CD4-positive, alpha-beta memory T cell (primary cell): ENCODE measurements at regions not wholly inside any gene's neighbourhood (a gene's known extent, or its start where the extent isn't known, plus 50 kb on each side); places are given as distances from the start of the nearest gene placed in this dataset.

Source experiments
- CTCF ChIA-PET: fragments of 350-600 bp; sonication (Branson Sonifier 250); formaldehyde crosslinking; loops from one replicate; lab custom pipeline; 2021; ENCODE audit warnings: inconsistent platforms; ENCODE audit not compliant: partially characterized antibody; lab: Charles Lee
- POLR2A ChIA-PET: fragments of 350-600 bp; sonication (Branson Sonifier 250); formaldehyde crosslinking; loops from one replicate; lab custom pipeline; 2021; ENCODE audit not compliant: partially characterized antibody; lab: Charles Lee
- DNase-seq, 5 donors: peaks; one replicate each; pipeline versions ENCODE4 v3.0.0 to v3.0.0-alpha.2; 2020 to 2022; ENCODE audit warnings: mixed read lengths in 1 of 5
- H3K27ac ChIP-seq: one replicate; pipeline ENCODE4 v1.7.0; 2013; ENCODE audit warnings: low read depth, low read length
- H3K27me3 ChIP-seq: 2 replicates; pipeline ENCODE4 v1.7.0; 2013; ENCODE audit warnings: mild to moderate bottlenecking, low read length, moderate library complexity; ENCODE audit not compliant: insufficient read depth
- H3K36me3 ChIP-seq: 2 replicates; pipeline ENCODE4 v1.7.0; 2013; ENCODE audit warnings: mild to moderate bottlenecking, low read length, moderate library complexity; ENCODE audit not compliant: insufficient read depth
- H3K4me1 ChIP-seq: 2 replicates; pipeline ENCODE4 v1.7.0; 2013; ENCODE audit warnings: mild to moderate bottlenecking, low read length, moderate library complexity; ENCODE audit not compliant: insufficient read depth
- H3K4me3 ChIP-seq, 2 donors: one replicate each; pipeline ENCODE4 v1.7.0; 2013; ENCODE audit warnings: low read length in 2 of 2, mild to moderate bottlenecking in 1 of 2
- H3K9me3 ChIP-seq, 2 donors: one replicate each; pipeline ENCODE4 v1.7.0; 2013; ENCODE audit warnings: low read length in 2 of 2, control low read depth in 1 of 2; ENCODE audit not compliant: control insufficient read depth in 1 of 2
- H3K27ac Mint-ChIP-seq, 7 donors: one replicate each; pipeline ENCODE4 v1.8.0; 2020 to 2021; ENCODE audit warnings: mixed read lengths in 7 of 7, mild to moderate bottlenecking in 6 of 7, inconsistent platforms in 3 of 7, moderate library complexity in 3 of 7
- H3K27me3 Mint-ChIP-seq, 2 donors: one replicate each; pipeline ENCODE4 v1.8.0; 2020 to 2021; ENCODE audit warnings: mixed read lengths in 2 of 2
- H3K36me3 Mint-ChIP-seq, 2 donors: one replicate each; pipeline ENCODE4 v1.8.0; 2020 to 2021; ENCODE audit warnings: mixed read lengths in 2 of 2, inconsistent platforms in 1 of 2, mild to moderate bottlenecking in 1 of 2
- H3K4me1 Mint-ChIP-seq, 4 donors: one replicate each; pipeline ENCODE4 v1.8.0; 2020 to 2021; ENCODE audit warnings: mixed read lengths in 4 of 4, mild to moderate bottlenecking in 1 of 4
- H3K4me3 Mint-ChIP-seq, 8 donors: one replicate each; pipeline ENCODE4 v1.8.0; 2020 to 2021; ENCODE audit warnings: mixed read lengths in 8 of 8, mild to moderate bottlenecking in 7 of 8, moderate library complexity in 6 of 8, inconsistent platforms in 3 of 8
- H3K9me3 Mint-ChIP-seq, 8 donors: one replicate each; pipeline ENCODE4 v1.8.0; 2020 to 2021; ENCODE audit warnings: mixed read lengths in 8 of 8, mild to moderate bottlenecking in 5 of 8, inconsistent platforms in 3 of 8, moderate library complexity in 1 of 8
- intact Hi-C: fragments of 100-400 bp; cut with micrococcal nuclease; formaldehyde crosslinking; loops from one replicate; pipeline ENCODE4 v1.15.1; 2023

DNA sequence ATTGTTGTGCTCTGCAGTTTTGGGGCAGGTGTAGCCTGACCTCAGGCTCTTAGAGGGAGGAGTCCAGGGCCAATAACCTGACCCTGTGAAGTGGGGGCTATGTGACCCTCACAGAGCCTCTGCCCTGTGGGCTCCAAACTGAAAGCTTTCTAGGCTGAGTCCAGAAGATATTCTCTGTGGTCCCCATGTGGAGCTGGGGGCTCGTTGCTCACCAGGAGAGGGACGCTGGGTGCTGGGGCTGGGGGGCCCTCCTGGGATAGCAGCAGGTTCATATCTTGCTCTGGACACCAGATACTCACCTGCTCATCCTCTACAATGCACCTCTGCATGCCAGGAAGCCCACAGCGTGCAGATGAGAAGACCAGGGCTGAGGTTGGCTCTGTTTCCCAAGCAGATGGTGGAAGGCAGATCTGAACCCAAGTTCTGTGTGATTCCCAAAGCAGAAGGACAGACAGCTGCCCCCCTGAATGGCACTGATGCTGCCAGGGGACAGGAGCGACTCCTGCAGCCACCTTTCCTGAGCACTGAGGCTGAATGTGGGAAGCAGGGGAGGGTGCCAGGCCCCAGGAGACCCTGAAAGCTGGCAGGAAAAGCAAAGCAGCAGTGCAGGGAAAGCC, 1022.0 kb downstream of the TBC1D22A start:
- Histone ChIP-seq H3K27me3 (no peaks in the 10 kb centered on the region), H3K36me3 (no peaks in the 10 kb centered on the region), H3K4me3 (no peak overlapping the region), H3K9me3 (peaks cover 0 to 6% of the 10 kb centered on the region in 2 donors), H3K27ac (no peak overlapping the region), H3K4me1 (no peaks in the 10 kb centered on the region)
- no peak overlapping the region for H3K27ac Mint-ChIP-seq
- CTCF ChIA-PET = no interaction called here
- no peak overlapping the region for H3K4me3 Mint-ChIP-seq
- intact Hi-C loops = no loop called here
- DNase-seq = no peak
- peaks cover 0 to 13% (median 5%) of the 10 kb centered on the region in 8 donors for H3K9me3 Mint-ChIP-seq
- H3K36me3 Mint-ChIP-seq = peaks cover 0 to 1% of the 10 kb centered on the region in 2 donors
- H3K27me3 Mint-ChIP-seq = peaks cover 4 to 23% of the 10 kb centered on the region in 2 donors
- peaks cover 0 to 3% (median 0%) of the 10 kb centered on the region in 4 donors for H3K4me1 Mint-ChIP-seq
- POLR2A ChIA-PET = no interaction called here

DNA sequence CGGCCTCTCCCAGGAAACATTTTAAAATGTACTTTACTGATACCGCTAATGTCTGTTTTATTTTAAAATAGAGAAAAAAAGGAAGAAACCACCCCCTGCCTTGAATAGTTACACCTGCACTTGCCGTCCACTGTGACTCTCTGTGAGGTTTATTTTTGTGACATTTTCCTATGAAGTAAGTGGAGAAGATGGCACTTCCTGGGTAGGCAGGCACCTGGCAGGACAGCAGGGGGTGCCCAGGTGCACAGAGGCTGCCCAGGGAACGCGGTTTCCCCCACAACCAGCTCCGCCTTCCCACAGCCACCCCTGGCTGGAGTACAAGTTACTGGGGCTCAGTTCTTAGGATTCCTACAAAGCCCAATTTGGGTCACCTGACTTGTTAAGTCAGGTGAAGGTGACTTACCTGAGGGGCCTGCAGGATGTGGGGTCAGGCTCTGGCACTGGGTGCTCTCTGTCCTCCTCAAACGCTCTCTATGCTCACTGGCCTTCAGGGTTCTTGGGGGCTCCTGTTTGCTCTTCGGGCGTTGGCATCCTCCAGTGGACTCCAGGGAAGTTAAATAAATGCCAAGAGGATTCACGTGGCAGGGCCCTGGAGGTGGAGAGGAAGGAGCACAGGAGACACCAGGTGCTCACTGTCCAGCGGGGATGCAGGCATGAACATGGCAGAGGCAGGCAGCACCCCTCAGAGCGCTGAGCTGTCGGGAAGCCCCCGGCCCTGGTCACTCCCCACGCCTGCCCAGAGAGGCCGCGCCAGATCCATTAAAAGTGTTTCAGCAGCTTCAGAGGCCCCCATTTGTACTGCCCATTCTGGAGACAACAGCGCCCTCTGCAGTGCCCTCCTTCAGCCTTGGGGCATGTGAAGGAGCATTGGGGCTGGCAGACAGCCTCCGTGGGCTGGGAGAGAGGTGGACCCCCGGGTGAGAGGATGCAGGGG, 1021.2 kb downstream of the TBC1D22A start:
- Histone ChIP-seq H3K4me3 (no peak overlapping the region), H3K27me3 (no peaks in the 10 kb centered on the region), H3K27ac (no peak overlapping the region), H3K4me1 (no peaks in the 10 kb centered on the region), H3K9me3 (peaks cover 0 to 6% of the 10 kb centered on the region in 2 donors), H3K36me3 (no peaks in the 10 kb centered on the region)
- intact Hi-C loops = no loop called here
- ChIA-PET CTCF (no interaction called here), POLR2A (no interaction called here)
- Mint-ChIP-seq H3K9me3 (peaks cover 0 to 13% (median 5%) of the 10 kb centered on the region in 8 donors), H3K36me3 (peaks cover 0 to 1% of the 10 kb centered on the region in 2 donors), H3K4me3 (no peak overlapping the region), H3K27ac (no peak overlapping the region), H3K27me3 (peaks cover 4 to 23% of the 10 kb centered on the region in 2 donors), H3K4me1 (peaks cover 0 to 1% (median 0%) of the 10 kb centered on the region in 4 donors)
- no peak for DNase-seq

DNA sequence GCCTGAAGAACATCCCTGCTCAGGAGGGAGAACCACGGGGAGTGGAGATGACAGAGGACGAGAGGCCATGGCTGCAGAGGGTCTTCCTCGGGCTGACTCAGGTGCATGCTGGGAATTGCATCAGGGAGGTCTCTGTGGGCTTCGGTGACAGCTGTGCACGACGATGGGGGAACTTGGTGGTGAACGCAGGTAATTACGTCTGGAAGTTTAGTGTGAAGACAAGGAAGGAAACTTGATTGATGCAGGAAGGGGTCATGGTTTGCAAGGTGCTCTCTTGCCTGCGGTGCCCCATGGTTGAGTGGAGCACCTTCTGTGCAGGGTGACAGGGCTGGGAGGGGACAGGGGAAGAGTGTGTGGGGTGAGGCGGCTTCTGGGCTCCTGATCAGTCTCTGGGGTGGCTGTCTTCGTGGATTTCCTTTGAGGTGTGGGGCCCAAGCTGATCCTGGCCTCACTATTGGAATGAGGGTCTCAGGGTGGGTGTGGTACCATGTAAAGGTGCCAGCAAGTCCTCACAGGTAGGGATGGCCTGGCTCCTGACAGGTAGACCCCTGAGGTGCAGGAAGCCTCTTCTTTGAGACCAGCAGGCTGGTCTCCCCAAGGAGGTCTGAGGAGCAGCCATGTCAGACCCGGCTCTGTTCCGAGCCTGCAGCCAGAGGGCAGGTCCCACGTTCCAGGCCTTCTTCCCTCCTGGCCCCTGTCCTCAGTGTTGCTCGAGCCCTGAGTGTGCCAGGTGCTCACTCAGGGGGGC, 1020.1 kb downstream of the TBC1D22A start:
- peaks cover 2 to 18% of the 10 kb centered on the region in 2 donors for H3K27me3 Mint-ChIP-seq
- peak overlapping the region in 1 of 7 donors; percentile 31 for H3K27ac Mint-ChIP-seq
- ChIA-PET POLR2A (no interaction called here), CTCF (no interaction called here)
- DNase-seq = no peak
- intact Hi-C loops = no loop called here
- no peaks in the 10 kb centered on the region for H3K36me3 ChIP-seq
- no peak overlapping the region for H3K27ac ChIP-seq
- H3K9me3 ChIP-seq = peaks cover 0 to 6% of the 10 kb centered on the region in 2 donors
- H3K27me3 ChIP-seq = no peaks in the 10 kb centered on the region
- peaks cover 0 to 1% of the 10 kb centered on the region in 2 donors for H3K36me3 Mint-ChIP-seq
- H3K4me1 Mint-ChIP-seq = no peaks in the 10 kb centered on the region
- no peaks in the 10 kb centered on the region for H3K4me1 ChIP-seq
- H3K9me3 Mint-ChIP-seq = peaks cover 0 to 13% (median 5%) of the 10 kb centered on the region in 8 donors
- no peak overlapping the region for H3K4me3 Mint-ChIP-seq
- H3K4me3 ChIP-seq = no peak overlapping the region

DNA sequence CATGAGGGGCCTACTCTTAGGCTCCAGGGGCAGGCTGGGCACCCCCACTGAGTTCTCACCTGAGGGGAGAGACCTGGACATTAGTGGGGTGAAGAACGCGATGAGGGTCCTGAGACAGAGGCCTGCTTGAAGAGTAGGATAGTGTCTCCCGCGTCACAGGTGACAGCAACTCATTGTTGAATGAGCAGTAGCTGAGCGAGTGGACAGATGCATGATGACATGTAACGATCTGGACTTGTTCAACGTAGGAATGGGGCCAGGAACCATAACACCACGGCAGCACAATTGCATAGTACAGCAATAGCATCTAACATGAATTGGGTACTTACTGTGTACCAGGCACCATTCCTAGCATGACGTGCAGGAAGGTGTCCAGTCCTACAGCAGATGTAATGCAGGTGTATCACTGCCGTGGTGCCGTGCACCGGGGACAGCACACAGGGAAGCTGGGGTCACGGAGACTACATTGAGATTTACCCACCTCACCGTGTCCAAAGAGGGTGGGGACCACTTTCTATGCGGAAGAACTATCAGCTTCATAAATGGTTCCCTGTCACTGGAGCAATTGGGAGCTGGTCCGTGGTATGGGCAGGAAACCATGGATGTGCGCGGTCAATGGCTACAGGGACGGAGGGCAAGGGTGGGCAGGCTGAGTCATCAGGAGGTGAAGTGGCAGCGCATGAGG, 1019.1 kb downstream of the TBC1D22A start:
- Mint-ChIP-seq H3K27me3 (peaks cover 2 to 17% of the 10 kb centered on the region in 2 donors), H3K9me3 (peaks cover 0 to 13% (median 5%) of the 10 kb centered on the region in 8 donors), H3K4me1 (no peaks in the 10 kb centered on the region), H3K27ac (no peak overlapping the region), H3K4me3 (no peak overlapping the region), H3K36me3 (peaks cover 0 to 1% of the 10 kb centered on the region in 2 donors)
- peaks cover 0 to 6% of the 10 kb centered on the region in 2 donors for H3K9me3 ChIP-seq
- ChIA-PET CTCF (no interaction called here), POLR2A (no interaction called here)
- DNase-seq = no peak
- no peak overlapping the region for H3K4me3 ChIP-seq
- no peaks in the 10 kb centered on the region for H3K36me3 ChIP-seq
- H3K4me1 ChIP-seq = no peaks in the 10 kb centered on the region
- no peaks in the 10 kb centered on the region for H3K27me3 ChIP-seq
- no peak overlapping the region for H3K27ac ChIP-seq
- intact Hi-C loops = no loop called here

DNA sequence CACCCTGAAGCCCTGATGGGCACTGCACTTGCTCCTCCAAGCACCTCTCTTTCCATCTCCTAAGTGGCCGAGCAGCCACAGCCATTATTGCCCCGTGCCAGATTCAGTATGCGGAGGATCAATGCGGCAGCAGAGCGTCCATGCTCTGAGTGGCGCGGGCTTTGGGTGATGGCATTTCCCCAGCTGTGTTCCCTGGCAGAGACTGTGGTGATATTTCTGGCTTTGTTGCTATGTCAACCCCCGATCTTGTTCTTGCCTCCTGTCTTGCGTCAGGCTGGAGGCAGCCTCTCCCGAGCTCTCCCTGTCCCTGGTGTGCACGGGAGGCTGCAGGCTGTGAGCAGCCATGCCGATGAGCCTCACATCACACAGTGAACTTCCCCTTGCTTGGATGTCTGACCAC, 1018.6 kb downstream of the TBC1D22A start:
- intact Hi-C loops = no loop called here
- Histone ChIP-seq H3K36me3 (no peaks in the 10 kb centered on the region), H3K4me3 (no peak overlapping the region), H3K4me1 (no peaks in the 10 kb centered on the region), H3K27ac (no peak overlapping the region), H3K9me3 (peaks cover 0 to 6% of the 10 kb centered on the region in 2 donors), H3K27me3 (no peaks in the 10 kb centered on the region)
- H3K27ac Mint-ChIP-seq = no peak overlapping the region
- no peak overlapping the region for H3K4me3 Mint-ChIP-seq
- peaks cover 2 to 12% of the 10 kb centered on the region in 2 donors for H3K27me3 Mint-ChIP-seq
- no peak for DNase-seq
- ChIA-PET CTCF (no interaction called here), POLR2A (no interaction called here)
- peaks cover 0 to 1% of the 10 kb centered on the region in 2 donors for H3K36me3 Mint-ChIP-seq
- H3K4me1 Mint-ChIP-seq = no peaks in the 10 kb centered on the region
- peaks cover 0 to 12% (median 5%) of the 10 kb centered on the region in 8 donors for H3K9me3 Mint-ChIP-seq

DNA sequence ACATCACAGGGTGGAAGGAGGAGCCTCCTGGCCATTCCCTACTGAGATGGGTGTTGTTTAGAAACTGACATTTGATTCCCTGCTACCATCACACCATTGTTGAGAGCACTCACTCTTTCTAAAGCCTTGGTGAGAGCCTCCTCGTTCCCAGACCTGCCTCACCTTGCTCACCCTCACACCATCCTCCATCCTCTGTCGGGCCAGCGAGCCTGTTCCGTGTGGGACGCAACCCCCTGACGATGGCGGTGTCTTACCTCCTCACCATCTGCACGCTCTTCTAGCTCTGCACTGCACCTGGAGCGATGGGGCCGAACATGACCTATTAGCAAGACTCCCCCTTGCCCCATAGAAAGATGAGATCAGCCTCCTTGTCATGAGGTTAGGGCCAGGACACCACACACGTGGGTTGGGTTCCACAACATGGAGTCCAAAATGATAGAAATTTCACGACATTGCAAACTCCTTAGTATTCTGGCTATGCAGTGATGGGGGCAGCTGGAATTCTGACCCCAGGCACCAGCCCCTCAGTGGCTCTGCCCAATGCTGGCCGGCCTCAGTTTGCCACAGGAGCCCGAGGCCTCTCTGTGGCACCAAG, 1017.9 kb downstream of the TBC1D22A start:
- Mint-ChIP-seq H3K4me3 (no peak overlapping the region), H3K36me3 (peaks cover 0 to 1% of the 10 kb centered on the region in 2 donors), H3K9me3 (peaks cover 0 to 11% (median under 1%) of the 10 kb centered on the region in 8 donors), H3K27ac (no peak overlapping the region), H3K4me1 (no peaks in the 10 kb centered on the region), H3K27me3 (peaks cover 2 to 7% of the 10 kb centered on the region in 2 donors)
- Histone ChIP-seq H3K27ac (no peak overlapping the region), H3K4me1 (no peaks in the 10 kb centered on the region), H3K4me3 (no peak overlapping the region), H3K36me3 (no peaks in the 10 kb centered on the region), H3K9me3 (peaks cover 0 to 6% of the 10 kb centered on the region in 2 donors), H3K27me3 (no peaks in the 10 kb centered on the region)
- no peak for DNase-seq
- POLR2A ChIA-PET = no interaction called here
- intact Hi-C loops = no loop called here
- CTCF ChIA-PET = no interaction called here
